ENCODE measurements at regions not wholly inside any gene's neighbourhood (a gene's known extent, or its start where the extent isn't known, plus 50 kb on each side); places are given as distances from the start of the nearest gene placed in this dataset.

DNA sequence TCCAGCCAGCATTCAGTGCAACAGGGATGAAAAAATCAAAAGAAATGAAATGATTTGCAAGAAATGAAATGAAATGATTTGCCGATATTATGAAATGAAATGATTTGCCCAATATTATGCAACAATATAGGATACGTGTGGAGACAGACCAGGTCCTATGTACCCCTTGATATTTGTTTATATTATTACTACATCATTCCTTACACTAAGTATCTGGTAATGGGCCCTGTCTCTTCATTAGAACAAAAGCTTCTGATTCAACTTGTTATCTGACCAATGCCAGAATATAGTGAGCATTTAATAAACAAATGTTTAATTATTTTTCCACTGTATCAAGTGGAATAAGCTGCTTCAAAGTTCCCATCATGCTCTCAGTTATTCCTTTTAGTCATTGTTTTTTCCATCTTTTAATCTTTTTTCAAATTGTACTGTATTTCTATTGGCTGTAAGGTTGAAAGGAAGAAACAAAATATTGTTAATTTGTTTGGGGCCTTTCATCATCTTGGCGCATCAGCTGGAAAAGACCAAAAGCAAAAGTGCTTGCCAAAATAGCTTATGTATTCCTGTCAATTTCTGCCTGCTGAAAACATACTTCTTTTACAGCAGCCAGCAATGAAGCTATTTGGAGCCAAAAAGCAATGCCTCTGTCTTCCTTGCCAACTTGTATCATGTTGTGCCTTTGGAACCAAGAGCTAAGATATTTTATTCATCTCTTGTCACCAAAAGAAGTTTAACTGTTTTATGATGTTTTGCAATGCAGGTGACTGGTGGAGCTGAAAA, 2314.9 kb downstream of the LRRC4C start:
- TF ChIP-seq POLR2A (IDR thresholded peaks at IDR 0.05; ENCODE audit: low read length): no peak
- no peak for TF ChIP-seq GATA1 (IDR thresholded peaks at IDR 0.05; ENCODE audit: low read depth, low read length)
- DNase-seq: no peak

DNA sequence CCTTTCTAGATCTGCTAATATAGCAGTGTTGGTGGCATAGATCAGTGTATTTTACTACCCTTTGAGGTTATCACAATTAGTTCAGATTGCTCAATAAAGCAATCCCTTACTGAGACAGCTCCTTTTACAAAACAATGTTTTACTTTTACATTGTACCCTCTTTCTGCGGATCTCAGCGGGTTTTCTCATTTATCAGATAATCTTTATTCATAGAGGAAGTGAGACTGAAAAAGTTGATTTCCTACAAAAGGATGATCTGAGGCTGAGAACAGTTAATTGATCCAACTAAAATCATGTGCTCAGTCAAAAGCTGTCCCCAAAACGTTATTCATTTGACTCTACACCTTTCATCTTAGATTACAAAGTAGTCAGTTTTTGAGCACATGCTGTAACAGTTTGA, 2319.9 kb downstream of the LRRC4C start:
- no peak for DNase-seq
- no peak for TF ChIP-seq POLR2A (IDR thresholded peaks at IDR 0.05; ENCODE audit: low read length)
- TF ChIP-seq GATA1 (IDR thresholded peaks at IDR 0.05; ENCODE audit: low read depth, low read length): no peak

DNA sequence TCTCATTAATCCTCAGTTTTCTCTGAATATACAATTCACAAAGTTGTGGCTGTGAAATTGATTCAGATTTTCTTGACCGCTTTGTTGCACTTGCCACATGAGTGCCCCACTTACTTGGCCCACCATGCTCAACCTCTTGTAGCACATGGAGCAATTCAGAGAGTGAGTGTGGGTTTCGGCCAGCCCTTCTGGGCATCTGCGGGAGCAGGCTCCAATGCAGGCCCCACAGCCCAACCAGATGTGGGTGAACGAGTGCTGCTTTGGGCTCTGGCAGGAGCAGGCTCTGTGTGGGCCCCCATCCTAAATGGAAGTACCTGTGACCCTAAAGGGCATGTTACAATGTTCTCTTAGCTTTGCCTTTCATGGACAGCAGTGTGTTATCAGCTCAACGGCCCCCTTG, 2338.6 kb downstream of the LRRC4C start:
- TF ChIP-seq GATA1 (IDR thresholded peaks at IDR 0.05; ENCODE audit: low read depth, low read length) (no peak), POLR2A (IDR thresholded peaks at IDR 0.05; ENCODE audit: low read length) (no peak)
- no peak for DNase-seq

DNA sequence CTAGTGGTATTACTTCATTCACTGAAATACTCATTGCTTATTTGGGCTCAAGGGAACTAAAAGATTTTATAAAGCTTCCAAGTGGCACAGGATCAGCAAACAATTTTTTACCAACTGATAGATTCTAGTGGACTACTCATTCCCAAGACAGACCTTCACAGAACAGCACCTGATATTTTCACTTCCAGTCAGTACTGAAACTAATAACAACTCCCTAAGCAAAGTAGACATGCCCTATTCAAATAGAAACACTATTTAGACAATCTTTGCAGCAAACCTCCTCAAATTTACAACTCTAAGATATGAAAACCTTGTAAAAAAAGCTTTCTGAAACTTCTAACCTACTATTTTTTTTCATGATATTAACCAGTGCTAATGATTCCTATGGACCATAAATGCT, 2345.8 kb downstream of the LRRC4C start:
- no peak for DNase-seq
- TF ChIP-seq GATA1 (IDR thresholded peaks at IDR 0.05; ENCODE audit: low read depth, low read length) (no peak), POLR2A (IDR thresholded peaks at IDR 0.05; ENCODE audit: low read length) (no peak)

DNA sequence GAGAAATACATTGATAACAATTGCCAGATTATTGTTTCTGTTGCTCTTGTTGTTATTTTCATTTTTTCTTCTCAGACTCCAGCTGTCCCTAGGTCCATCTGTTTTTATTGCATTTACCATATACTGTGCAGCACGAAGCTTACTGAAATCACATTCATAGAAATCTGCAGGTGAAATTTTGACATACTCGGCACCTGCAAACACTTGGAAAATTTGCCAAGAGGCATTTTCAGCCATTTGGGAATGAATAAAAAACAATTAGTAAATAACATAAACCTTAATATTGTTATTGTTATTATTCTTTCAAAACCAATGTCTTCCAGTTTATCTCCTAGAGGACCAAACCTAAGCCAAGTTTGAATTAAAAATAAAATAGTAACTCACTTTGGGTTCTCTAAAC, 2357.2 kb downstream of the LRRC4C start:
- DNase-seq: no peak
- TF ChIP-seq GATA1 (IDR thresholded peaks at IDR 0.05; ENCODE audit: low read depth, low read length): no peak
- TF ChIP-seq POLR2A (IDR thresholded peaks at IDR 0.05; ENCODE audit: low read length): no peak

DNA sequence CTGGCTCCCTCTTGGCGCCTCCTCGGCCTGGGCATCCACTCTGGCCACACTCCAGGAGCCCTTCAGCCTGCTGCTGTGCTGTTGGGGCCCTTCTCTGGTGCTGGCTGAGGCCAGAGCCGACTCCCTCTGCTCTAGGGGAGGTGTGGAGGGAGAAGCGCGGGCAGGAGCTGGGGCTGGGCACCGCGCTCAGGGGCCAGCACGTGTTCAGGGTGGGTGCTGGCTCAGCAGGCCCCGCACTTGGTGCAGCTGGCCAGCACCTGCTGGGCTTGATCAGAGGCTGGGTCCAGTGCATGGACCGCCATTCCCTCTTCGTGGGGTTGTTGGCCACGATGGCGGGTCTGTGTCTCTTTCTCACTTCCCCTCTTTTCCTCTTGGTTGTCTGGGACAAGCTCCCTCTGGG, 2381.0 kb downstream of the LRRC4C start:
- TF ChIP-seq GATA1 (IDR thresholded peaks at IDR 0.05; ENCODE audit: low read depth, low read length): no peak
- TF ChIP-seq POLR2A (IDR thresholded peaks at IDR 0.05; ENCODE audit: low read length): no peak
- no peak for DNase-seq

DNA sequence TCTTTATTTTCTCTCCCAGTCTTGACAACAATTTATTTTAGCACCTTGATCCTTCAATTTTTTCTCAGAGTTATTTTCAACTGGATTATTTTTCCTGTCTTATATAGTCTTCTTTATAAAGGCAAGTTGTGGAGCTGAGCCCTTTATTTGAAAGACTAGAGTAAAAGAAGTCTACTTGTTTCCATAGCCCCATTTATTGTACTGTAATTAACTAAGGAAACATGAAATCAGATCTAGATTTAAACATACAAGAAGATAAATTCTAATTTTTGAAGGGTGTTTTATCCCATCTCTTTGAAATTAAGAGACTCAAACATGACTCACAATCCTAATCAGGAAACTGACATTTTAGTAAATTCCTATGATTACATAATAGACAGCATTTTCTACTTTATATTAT, 2421.8 kb downstream of the LRRC4C start:
- TF ChIP-seq GATA1 (IDR thresholded peaks at IDR 0.05; ENCODE audit: low read depth, low read length): no peak
- TF ChIP-seq POLR2A (IDR thresholded peaks at IDR 0.05; ENCODE audit: low read length): no peak
- DNase-seq: no peak

DNA sequence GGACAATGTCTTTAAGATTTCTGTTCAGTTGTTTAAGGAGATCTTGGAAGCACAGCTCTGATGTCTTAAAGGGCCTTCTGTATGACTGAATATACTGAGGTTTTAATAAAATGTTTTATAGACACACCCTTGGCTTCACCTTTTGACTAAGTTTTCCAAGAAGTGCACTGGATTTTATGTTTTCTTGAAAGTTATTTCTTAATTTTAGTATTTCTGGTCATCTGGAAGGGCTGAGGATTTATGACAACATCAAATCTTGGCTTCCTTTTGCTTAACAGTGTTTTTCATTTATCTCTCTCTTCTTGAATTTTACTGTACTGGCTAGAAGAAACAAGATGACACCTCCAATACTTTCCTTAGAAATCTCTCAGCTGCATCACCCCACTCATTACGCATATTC, 2423.4 kb downstream of the LRRC4C start:
- no peak for DNase-seq
- TF ChIP-seq POLR2A (IDR thresholded peaks at IDR 0.05; ENCODE audit: low read length) (no peak), GATA1 (IDR thresholded peaks at IDR 0.05; ENCODE audit: low read depth, low read length) (no peak)

DNA sequence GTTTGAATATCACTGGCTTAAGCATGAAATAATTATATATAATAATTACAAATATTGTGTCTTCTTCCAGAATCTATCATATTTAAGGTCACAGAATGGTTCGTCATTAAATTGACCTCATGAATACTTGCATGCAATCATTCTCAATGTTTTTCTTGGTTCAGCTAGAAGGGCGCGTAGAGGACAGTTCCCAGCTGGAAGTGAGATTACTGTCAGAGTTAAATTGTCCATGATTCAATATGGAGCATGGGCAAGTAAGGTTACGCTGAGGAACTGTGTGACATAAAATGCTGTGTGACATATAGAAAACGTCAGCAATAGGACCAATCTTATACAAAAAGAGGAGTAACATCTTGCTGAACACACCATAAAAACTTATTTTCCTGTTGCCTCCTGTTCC, 2423.5 kb upstream of the RAG2 start:
- TF ChIP-seq POLR2A (IDR thresholded peaks at IDR 0.05; ENCODE audit: low read length) (no peak), GATA1 (IDR thresholded peaks at IDR 0.05; ENCODE audit: low read depth, low read length) (no peak)
- no peak for DNase-seq

DNA sequence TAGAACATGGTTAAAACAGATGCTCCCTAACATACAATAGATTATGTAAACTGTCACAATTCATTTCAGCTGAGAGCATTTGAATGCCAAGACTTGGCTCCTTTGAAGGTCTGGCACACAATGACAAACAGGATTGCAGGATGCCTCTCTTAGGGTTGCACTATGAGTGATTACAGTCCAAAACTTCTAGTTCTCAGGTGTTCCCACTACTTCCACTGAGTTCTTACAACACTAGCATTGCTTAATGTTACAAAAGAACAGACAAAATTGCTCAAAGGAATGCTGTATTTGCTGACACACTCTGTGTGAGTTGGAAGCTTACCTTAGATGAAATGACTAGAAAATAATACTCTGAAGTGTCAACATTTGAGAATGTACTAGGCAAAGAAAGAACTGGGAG, 2413.8 kb upstream of the RAG2 start:
- DNase-seq: no peak

DNA sequence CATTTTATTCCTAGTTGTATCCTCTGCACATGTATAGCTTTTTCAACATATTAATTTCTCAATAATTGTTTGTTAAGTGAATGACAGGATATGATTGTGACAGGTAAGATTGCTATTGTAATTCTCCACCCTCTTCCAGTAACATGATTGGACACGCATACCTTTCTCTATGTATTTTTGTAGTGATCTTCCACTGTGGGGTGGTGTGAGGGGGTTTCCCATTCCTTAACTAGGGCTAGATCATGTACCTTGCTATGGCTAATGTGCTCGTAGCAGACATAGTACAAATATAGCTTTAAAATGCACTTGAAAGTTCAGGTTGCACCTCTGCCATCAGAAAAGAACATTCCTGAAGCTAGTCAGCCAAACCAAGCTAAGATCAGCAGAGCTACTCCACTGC, 2392.8 kb upstream of the RAG2 start:
- no peak for TF ChIP-seq GATA1 (IDR thresholded peaks at IDR 0.05; ENCODE audit: low read depth, low read length)
- no peak for TF ChIP-seq POLR2A (IDR thresholded peaks at IDR 0.05; ENCODE audit: low read length)
- no peak for DNase-seq

More for the DNA sequence above, 2413.8 kb upstream of the RAG2 start:
- TF ChIP-seq GATA1 (IDR thresholded peaks at IDR 0.05; ENCODE audit: low read depth, low read length): no peak

DNA sequence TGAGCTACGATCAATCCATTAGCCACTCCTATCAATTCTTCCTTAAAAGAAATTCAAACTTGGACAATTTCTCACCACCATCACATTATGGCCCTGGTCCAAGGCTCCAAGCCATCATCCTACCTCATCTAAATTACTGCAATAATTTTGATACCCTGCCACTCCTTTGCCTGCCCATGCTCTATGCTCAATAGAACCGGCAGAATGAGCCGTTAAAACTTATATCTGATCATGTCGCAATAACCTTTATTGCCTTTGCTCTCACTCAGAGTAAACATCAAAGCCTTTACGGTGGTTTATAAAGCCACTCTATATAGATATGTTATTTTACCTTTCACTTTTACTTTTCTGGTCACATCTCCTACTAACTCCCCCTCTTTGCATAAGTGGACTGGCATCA, 2392.1 kb upstream of the RAG2 start:
- no peak for TF ChIP-seq GATA1 (IDR thresholded peaks at IDR 0.05; ENCODE audit: low read depth, low read length)
- no peak for TF ChIP-seq POLR2A (IDR thresholded peaks at IDR 0.05; ENCODE audit: low read length)

DNA sequence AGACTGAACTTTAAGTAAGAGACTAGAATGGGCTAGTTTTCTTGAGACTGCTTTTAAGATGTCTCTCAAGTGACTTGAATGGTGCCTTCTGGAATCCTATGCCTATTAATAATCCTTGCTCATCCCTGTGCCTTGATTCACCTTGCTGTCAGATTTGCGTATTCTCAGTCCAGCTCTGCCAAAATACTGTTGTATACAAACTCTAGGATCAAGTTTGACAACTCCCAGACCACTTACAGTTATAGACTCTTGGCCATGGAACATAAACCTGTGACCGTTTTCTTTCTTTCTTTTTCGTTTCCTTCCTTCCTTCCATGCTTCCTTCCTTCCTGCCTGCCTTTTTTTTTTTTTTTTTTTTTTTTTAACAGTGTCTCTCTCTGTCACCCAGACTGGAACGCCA, 2390.9 kb upstream of the RAG2 start:
- no peak for TF ChIP-seq POLR2A (IDR thresholded peaks at IDR 0.05; ENCODE audit: low read length)
- TF ChIP-seq GATA1 (IDR thresholded peaks at IDR 0.05; ENCODE audit: low read depth, low read length): no peak
- DNase-seq: no peak

More for the DNA sequence above, 2392.1 kb upstream of the RAG2 start:
- no peak for DNase-seq

DNA sequence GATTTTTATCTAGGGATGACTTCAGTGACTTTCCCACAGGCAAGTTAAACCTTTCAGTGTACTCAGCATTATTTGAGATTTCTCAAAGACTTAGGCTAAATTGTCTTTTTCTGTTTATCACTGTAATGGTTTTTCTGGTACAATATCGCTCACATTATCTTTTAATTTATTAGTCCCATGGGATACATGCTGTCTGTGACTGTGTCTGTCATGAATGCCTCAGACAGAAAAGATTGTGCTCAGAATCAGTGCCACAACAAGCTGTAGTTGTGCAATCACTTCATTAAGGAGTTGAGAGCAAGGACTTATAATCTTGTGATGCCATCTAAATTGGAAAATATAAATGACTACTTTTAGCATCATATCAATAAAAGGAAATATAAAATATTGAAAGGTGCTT, 2374.2 kb upstream of the RAG2 start:
- TF ChIP-seq POLR2A (IDR thresholded peaks at IDR 0.05; ENCODE audit: low read length) (no peak), GATA1 (IDR thresholded peaks at IDR 0.05; ENCODE audit: low read depth, low read length) (no peak)
- no peak for DNase-seq

DNA sequence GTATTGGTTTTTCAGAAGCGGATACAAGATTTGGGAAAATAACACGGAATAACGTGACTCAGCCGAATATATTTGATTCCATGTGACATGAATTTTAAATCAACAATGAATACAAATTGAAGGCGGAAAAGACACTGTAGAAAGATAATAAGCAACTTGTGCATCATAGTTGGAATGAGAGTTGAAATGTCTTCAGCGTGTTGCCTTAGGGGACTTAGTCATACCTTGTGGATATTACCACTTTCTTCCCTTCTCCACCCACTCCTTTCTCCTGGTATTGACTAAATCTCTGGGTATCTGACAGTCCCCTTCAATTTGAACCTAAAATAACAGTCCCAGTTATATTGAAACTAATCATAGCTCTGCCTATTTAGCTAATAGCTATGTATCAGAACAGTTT, 2373.1 kb upstream of the RAG2 start:
- no peak for DNase-seq
- TF ChIP-seq POLR2A (IDR thresholded peaks at IDR 0.05; ENCODE audit: low read length) (no peak), GATA1 (IDR thresholded peaks at IDR 0.05; ENCODE audit: low read depth, low read length) (no peak)
